BLaER1 treated with 17β-estradiol and CSF1 and Interleukin-3, amounts not matched to agents 10 nM and 100 nM (cell line): ENCODE measurements at regions not wholly inside any gene's neighbourhood (a gene's known extent, or its start where the extent isn't known, plus 50 kb on each side); places are given as distances from the start of the nearest gene placed in this dataset.
A peak's percentile ranks its signal among the peaks of the same experiment; 100 is the strongest.

ENCODE experiments used
- H3K27ac ChIP-seq, 11 experiments: shearing (Covaris generic); formaldehyde crosslinking; 2 replicates each; pipeline ENCODE4 v1.8.1; 2022
- H3K27me3 ChIP-seq, 11 experiments: shearing (Covaris generic); formaldehyde crosslinking; 2 replicates each; pipeline ENCODE4 v1.8.1; 2022
- H3K36me3 ChIP-seq, 11 experiments: shearing (Covaris generic); formaldehyde crosslinking; 2 replicates each; pipeline ENCODE4 v1.8.1; 2022
- H3K4me1 ChIP-seq, 10 experiments: shearing (Covaris generic); formaldehyde crosslinking; 2 replicates each; pipeline ENCODE4 v1.8.1; 2022
- H3K4me2 ChIP-seq, 11 experiments: shearing (Covaris generic); formaldehyde crosslinking; 2 replicates each; pipeline ENCODE4 v1.8.1; 2022
- H3K4me3 ChIP-seq, 10 experiments: shearing (Covaris generic); formaldehyde crosslinking; 2 replicates each; pipeline ENCODE4 v1.8.1; 2022
- H3K9ac ChIP-seq, 11 experiments: shearing (Covaris generic); formaldehyde crosslinking; 2 replicates each; pipeline ENCODE4 v1.8.1; 2022
- H3K9me3 ChIP-seq, 11 experiments: shearing (Covaris generic); formaldehyde crosslinking; replicated peaks in 1 of 11; 2 replicates each; pipeline ENCODE4 v1.8.1; 2022
- H4K20me1 ChIP-seq, 11 experiments: shearing (Covaris generic); formaldehyde crosslinking; 2 replicates each; pipeline ENCODE4 v1.8.1; 2022
- Cebpa-rat ChIP-seq, 11 experiments: shearing (Covaris generic); IDR thresholded peaks; 2 replicates each; pipeline ENCODE4 v1.8.1; 2022

GRCh38 chr19:29295285-29295684 is 82.3 kb upstream of the UQCRFS1 start:
- Histone ChIP-seq H3K9ac (no peak overlapping the region), H3K9me3 (no peaks in the 10 kb centered on the region), H3K4me1 (peaks cover 10 to 27% (median 17%) of the 10 kb centered on the region in 10 experiments), H3K27ac (peak overlapping the region in 6 of 11 experiments; percentile 18 to 57 (median 38); a peak in 5 of 22 replicates), H3K27me3 (no peaks in the 10 kb centered on the region), H3K36me3 (no peaks in the 10 kb centered on the region), H4K20me1 (no peaks in the 10 kb centered on the region), H3K4me3 (no peak overlapping the region), H3K4me2 (peak overlapping the region in 8 of 11 experiments; percentile 28 to 67 (median 62); a peak in 11 of 22 replicates)
- no peak for TF ChIP-seq Cebpa-rat (IDR thresholded peaks at IDR 0.05)

GRCh38 chr19:29297381-29297780 is 84.4 kb upstream of the UQCRFS1 start:
- Histone ChIP-seq H3K27ac (no peak overlapping the region), H3K4me2 (peak overlapping the region in 1 of 11 experiments; percentile 3; a peak in 1 of 22 replicates), H3K9me3 (0 out of 22 replicates have a peak, but pooled peaks cover 0 to 7% (median 0%) of the 10 kb centered on the region in 11 experiments), H3K27me3 (no peaks in the 10 kb centered on the region), H3K4me3 (no peak overlapping the region), H3K9ac (no peak overlapping the region), H3K4me1 (peaks cover 15 to 27% (median 18%) of the 10 kb centered on the region in 10 experiments), H3K36me3 (no peaks in the 10 kb centered on the region), H4K20me1 (no peaks in the 10 kb centered on the region)
- no peak for TF ChIP-seq Cebpa-rat (IDR thresholded peaks at IDR 0.05)

GRCh38 chr19:29299416-29300380 is 86.7 kb upstream of the UQCRFS1 start:
- no peaks in the 10 kb centered on the region for H3K36me3 ChIP-seq
- H3K27ac ChIP-seq, result no peak overlapping the region
- peaks cover 4 to 13% (median 9%) of the 10 kb centered on the region in 10 experiments; a peak in 17 of 20 replicates for H3K4me1 ChIP-seq
- no peak overlapping the region for H3K9ac ChIP-seq
- H3K4me3 ChIP-seq, result no peak overlapping the region
- TF ChIP-seq Cebpa-rat (IDR thresholded peaks at IDR 0.05), result no peak
- no peaks in the 10 kb centered on the region for H4K20me1 ChIP-seq
- H3K27me3 ChIP-seq, result no peaks in the 10 kb centered on the region
- no peak overlapping the region for H3K4me2 ChIP-seq
- 0 out of 22 replicates have a peak, but pooled peaks cover 0 to 7% (median 0%) of the 10 kb centered on the region in 11 experiments for H3K9me3 ChIP-seq

- Histone ChIP-seq H3K4me2 (peak overlapping the region in 7 of 11 experiments; percentile 3 to 28 (median 9); a peak in 7 of 22 replicates), H3K4me1 (peaks cover 0 to 9% (median 0%) of the 10 kb centered on the region in 10 experiments; a peak in 5 of 20 replicates), H3K27ac (no peak overlapping the region), H3K4me3 (no peak overlapping the region), H3K36me3 (no peaks in the 10 kb centered on the region), H3K27me3 (no peaks in the 10 kb centered on the region), H3K9ac (no peak overlapping the region), H3K9me3 (0 out of 22 replicates have a peak, but pooled peaks cover 0 to 7% (median 0%) of the 10 kb centered on the region in 11 experiments), H4K20me1 (no peaks in the 10 kb centered on the region)
- no peak for TF ChIP-seq Cebpa-rat (IDR thresholded peaks at IDR 0.05)
These were observed 89.3 kb upstream of the UQCRFS1 start for GRCh38 chr19:29302002-29302928.

GRCh38 chr19:29303069-29303718 is 90.2 kb upstream of the UQCRFS1 start:
- Histone ChIP-seq H4K20me1 (no peaks in the 10 kb centered on the region), H3K4me3 (no peak overlapping the region), H3K9me3 (0 out of 22 replicates have a peak, but pooled peaks cover 0 to 7% (median 0%) of the 10 kb centered on the region in 11 experiments), H3K36me3 (no peaks in the 10 kb centered on the region), H3K27me3 (no peaks in the 10 kb centered on the region), H3K9ac (no peak overlapping the region), H3K4me2 (no peak overlapping the region), H3K27ac (no peak overlapping the region), H3K4me1 (peaks cover 0 to 9% (median 0%) of the 10 kb centered on the region in 10 experiments; a peak in 5 of 20 replicates)
- no peak for TF ChIP-seq Cebpa-rat (IDR thresholded peaks at IDR 0.05)

- no peak overlapping the region for H3K4me3 ChIP-seq
- no peaks in the 10 kb centered on the region for H4K20me1 ChIP-seq
- no peak overlapping the region for H3K27ac ChIP-seq
- H3K36me3 ChIP-seq, result no peaks in the 10 kb centered on the region
- 0 out of 22 replicates have a peak, but pooled peaks cover 0 to 7% (median 0%) of the 10 kb centered on the region in 11 experiments for H3K9me3 ChIP-seq
- no peak for TF ChIP-seq Cebpa-rat (IDR thresholded peaks at IDR 0.05)
- H3K9ac ChIP-seq, result no peak overlapping the region
- no peaks in the 10 kb centered on the region for H3K27me3 ChIP-seq
- peaks cover 0 to 9% (median 0%) of the 10 kb centered on the region in 10 experiments; a peak in 5 of 20 replicates for H3K4me1 ChIP-seq
- no peak overlapping the region for H3K4me2 ChIP-seq
These were observed 90.8 kb upstream of the UQCRFS1 start for GRCh38 chr19:29303719-29304090.

GRCh38 chr19:29305268-29305667 is 92.3 kb upstream of the UQCRFS1 start:
- TF ChIP-seq Cebpa-rat (IDR thresholded peaks at IDR 0.05), result no peak
- no peak overlapping the region for H3K4me3 ChIP-seq

GRCh38 chr19:29308977-29309590 is 96.1 kb upstream of the UQCRFS1 start:
- Histone ChIP-seq H3K9ac (no peak overlapping the region), H4K20me1 (no peaks in the 10 kb centered on the region), H3K36me3 (no peaks in the 10 kb centered on the region), H3K4me2 (peak overlapping the region in 1 of 11 experiments; percentile 21; a peak in 1 of 22 replicates), H3K4me3 (no peak overlapping the region), H3K27ac (no peak overlapping the region), H3K9me3 (no peaks in the 10 kb centered on the region), H3K27me3 (peaks cover 0 to 8% (median 0%) of the 10 kb centered on the region in 11 experiments; a peak in 3 of 22 replicates), H3K4me1 (peaks cover 0 to 3% (median 0%) of the 10 kb centered on the region in 10 experiments; a peak in 1 of 20 replicates)
- TF ChIP-seq Cebpa-rat (IDR thresholded peaks at IDR 0.05), result no peak

More at GRCh38 chr19:29305268-29305667, 92.3 kb upstream of the UQCRFS1 start:
- Histone ChIP-seq H3K9me3 (0 out of 22 replicates have a peak, but pooled peaks cover 0 to 7% (median 0%) of the 10 kb centered on the region in 11 experiments), H3K36me3 (no peaks in the 10 kb centered on the region), H3K9ac (no peak overlapping the region), H4K20me1 (no peaks in the 10 kb centered on the region), H3K27me3 (peaks cover 0 to 8% (median 0%) of the 10 kb centered on the region in 11 experiments; a peak in 3 of 22 replicates), H3K4me1 (peaks cover 0 to 12% (median 0%) of the 10 kb centered on the region in 10 experiments; a peak in 6 of 20 replicates), H3K4me2 (no peak overlapping the region), H3K27ac (no peak overlapping the region)
